ENCODE measurements at regions not wholly inside any gene's neighbourhood (a gene's known extent, or its start where the extent isn't known, plus 50 kb on each side); places are given as distances from the start of the nearest gene placed in this dataset.

GRCh38 chr16:85500220-85500619 lies 112.9 kb upstream of the GSE1 start:
- Histone ChIP-seq H3K4me1 (ENCODE audit: insufficient read depth, low read length) (peaks cover 13% of the 10 kb centered on the region), H4K20me1 (ENCODE audit: insufficient read depth, low read length) (no peaks in the 10 kb centered on the region), H3K4me3 (replicated peaks in 1 of 3; ENCODE audit: insufficient read depth in 1 of 3, low read depth in 2 of 3, low read length in 3 of 3) (no peak overlapping the region), H3K9me3 (ENCODE audit: low read length) (no peaks in the 10 kb centered on the region), H3K9ac (ENCODE audit: insufficient read depth, low read depth, low read length) (no peak overlapping the region), H3K27me3 (ENCODE audit: control insufficient read depth in 1 of 2, insufficient read depth in 2 of 2, low read length in 2 of 2) (no peaks in the 10 kb centered on the region; a peak in 1 of 5 replicates), H3K79me2 (ENCODE audit: insufficient read depth, low read length) (no peaks in the 10 kb centered on the region), H3K4me2 (ENCODE audit: low read depth, low read length) (no peak overlapping the region), H3K36me3 (replicated peaks in 1 of 2; ENCODE audit: control insufficient read depth in 1 of 2, insufficient read depth in 2 of 2, low read length in 2 of 2) (no peaks in the 10 kb centered on the region), H3K27ac (ENCODE audit: extremely low read length, insufficient read depth, low read length) (no peak overlapping the region), H2AFZ (ENCODE audit: low read length) (no peak overlapping the region)
- DNase-seq (ENCODE audit: low spot score) (no peak), ATAC-seq (no peak), FAIRE-seq (no peak)
- in situ Hi-C loops (cut with HindIII; ENCODE audit: extremely low pct_ligation_motif_present, low pct_unique_long_range_greater_than_20kb) (no loop called here), intact Hi-C loops (cut with micrococcal nuclease; ENCODE audit: unreplicated experiment) (no loop called here)
- POLR2A ChIA-PET, result no interaction called here
- CTCF ChIA-PET (ENCODE audit: low intra/inter-chr PET ratio, low total read pairs), result no interaction called here
- BruUV-seq (replicated peaks), result no TSS peak
- WGBS (ENCODE audit: low lambda C conversion rate), result 80% methylated on average over 11 of the region's 12 CpGs
- no peak for TF ChIP-seq ASH2L (IDR thresholded peaks at IDR 0.05; ENCODE audit: insufficient read length, low read depth, low read length)
- TF ChIP-seq, protein P1, sequence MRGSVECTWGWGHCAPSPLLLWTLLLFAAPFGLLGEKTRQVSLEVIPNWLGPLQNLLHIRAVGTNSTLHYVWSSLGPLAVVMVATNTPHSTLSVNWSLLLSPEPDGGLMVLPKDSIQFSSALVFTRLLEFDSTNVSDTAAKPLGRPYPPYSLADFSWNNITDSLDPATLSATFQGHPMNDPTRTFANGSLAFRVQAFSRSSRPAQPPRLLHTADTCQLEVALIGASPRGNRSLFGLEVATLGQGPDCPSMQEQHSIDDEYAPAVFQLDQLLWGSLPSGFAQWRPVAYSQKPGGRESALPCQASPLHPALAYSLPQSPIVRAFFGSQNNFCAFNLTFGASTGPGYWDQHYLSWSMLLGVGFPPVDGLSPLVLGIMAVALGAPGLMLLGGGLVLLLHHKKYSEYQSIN (CRISPR knock-in tag; IDR thresholded peaks at IDR 0.05; ENCODE audit: borderline replicate concordance), result no peak
- TF ChIP-seq, protein P2, sequence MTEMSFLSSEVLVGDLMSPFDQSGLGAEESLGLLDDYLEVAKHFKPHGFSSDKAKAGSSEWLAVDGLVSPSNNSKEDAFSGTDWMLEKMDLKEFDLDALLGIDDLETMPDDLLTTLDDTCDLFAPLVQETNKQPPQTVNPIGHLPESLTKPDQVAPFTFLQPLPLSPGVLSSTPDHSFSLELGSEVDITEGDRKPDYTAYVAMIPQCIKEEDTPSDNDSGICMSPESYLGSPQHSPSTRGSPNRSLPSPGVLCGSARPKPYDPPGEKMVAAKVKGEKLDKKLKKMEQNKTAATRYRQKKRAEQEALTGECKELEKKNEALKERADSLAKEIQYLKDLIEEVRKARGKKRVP (CRISPR knock-in tag; IDR thresholded peaks at IDR 0.05), result no peak
- no peak for TF ChIP-seq TRIM24 (CRISPR knock-in tag; IDR thresholded peaks at IDR 0.05)
- TF ChIP-seq ZNF687 (CRISPR knock-in tag; IDR thresholded peaks at IDR 0.05), result no peak
- no peak for TF ChIP-seq ZBTB8A (CRISPR knock-in tag; IDR thresholded peaks at IDR 0.05; ENCODE audit: borderline replicate concordance, low read depth)
- TF ChIP-seq TEAD3 (CRISPR knock-in tag; optimal IDR thresholded peaks at IDR 0.05; ENCODE audit: borderline replicate concordance), result no peak
- no peak for TF ChIP-seq ATF7 (IDR thresholded peaks at IDR 0.05)
- TF ChIP-seq ATF7 (CRISPR knock-in tag; IDR thresholded peaks at IDR 0.05), result no peak
- TF ChIP-seq, protein P3, sequence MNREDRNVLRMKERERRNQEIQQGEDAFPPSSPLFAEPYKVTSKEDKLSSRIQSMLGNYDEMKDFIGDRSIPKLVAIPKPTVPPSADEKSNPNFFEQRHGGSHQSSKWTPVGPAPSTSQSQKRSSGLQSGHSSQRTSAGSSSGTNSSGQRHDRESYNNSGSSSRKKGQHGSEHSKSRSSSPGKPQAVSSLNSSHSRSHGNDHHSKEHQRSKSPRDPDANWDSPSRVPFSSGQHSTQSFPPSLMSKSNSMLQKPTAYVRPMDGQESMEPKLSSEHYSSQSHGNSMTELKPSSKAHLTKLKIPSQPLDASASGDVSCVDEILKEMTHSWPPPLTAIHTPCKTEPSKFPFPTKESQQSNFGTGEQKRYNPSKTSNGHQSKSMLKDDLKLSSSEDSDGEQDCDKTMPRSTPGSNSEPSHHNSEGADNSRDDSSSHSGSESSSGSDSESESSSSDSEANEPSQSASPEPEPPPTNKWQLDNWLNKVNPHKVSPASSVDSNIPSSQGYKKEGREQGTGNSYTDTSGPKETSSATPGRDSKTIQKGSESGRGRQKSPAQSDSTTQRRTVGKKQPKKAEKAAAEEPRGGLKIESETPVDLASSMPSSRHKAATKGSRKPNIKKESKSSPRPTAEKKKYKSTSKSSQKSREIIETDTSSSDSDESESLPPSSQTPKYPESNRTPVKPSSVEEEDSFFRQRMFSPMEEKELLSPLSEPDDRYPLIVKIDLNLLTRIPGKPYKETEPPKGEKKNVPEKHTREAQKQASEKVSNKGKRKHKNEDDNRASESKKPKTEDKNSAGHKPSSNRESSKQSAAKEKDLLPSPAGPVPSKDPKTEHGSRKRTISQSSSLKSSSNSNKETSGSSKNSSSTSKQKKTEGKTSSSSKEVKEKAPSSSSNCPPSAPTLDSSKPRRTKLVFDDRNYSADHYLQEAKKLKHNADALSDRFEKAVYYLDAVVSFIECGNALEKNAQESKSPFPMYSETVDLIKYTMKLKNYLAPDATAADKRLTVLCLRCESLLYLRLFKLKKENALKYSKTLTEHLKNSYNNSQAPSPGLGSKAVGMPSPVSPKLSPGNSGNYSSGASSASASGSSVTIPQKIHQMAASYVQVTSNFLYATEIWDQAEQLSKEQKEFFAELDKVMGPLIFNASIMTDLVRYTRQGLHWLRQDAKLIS (CRISPR knock-in tag; IDR thresholded peaks at IDR 0.05), result no peak
- TF ChIP-seq ZNF605 (CRISPR knock-in tag; IDR thresholded peaks at IDR 0.05), result no peak
- TF ChIP-seq HCFC1 (IDR thresholded peaks at IDR 0.05; ENCODE audit: low read depth, low read length), result no peak
- TF ChIP-seq, protein P4, sequence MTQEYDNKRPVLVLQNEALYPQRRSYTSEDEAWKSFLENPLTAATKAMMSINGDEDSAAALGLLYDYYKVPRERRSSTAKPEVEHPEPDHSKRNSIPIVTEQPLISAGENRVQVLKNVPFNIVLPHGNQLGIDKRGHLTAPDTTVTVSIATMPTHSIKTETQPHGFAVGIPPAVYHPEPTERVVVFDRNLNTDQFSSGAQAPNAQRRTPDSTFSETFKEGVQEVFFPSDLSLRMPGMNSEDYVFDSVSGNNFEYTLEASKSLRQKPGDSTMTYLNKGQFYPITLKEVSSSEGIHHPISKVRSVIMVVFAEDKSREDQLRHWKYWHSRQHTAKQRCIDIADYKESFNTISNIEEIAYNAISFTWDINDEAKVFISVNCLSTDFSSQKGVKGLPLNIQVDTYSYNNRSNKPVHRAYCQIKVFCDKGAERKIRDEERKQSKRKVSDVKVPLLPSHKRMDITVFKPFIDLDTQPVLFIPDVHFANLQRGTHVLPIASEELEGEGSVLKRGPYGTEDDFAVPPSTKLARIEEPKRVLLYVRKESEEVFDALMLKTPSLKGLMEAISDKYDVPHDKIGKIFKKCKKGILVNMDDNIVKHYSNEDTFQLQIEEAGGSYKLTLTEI (CRISPR knock-in tag; conservative IDR thresholded peaks at IDR 0.05), result no peak
- TF ChIP-seq ZNF253 (CRISPR knock-in tag; IDR thresholded peaks at IDR 0.05; ENCODE audit: borderline replicate concordance), result no peak
